HEK293 (cell line): ENCODE measurements at regions not wholly inside any gene's neighbourhood (a gene's known extent, or its start where the extent isn't known, plus 50 kb on each side); places are given as distances from the start of the nearest gene placed in this dataset.

ENCODE experiments used
- ZNF423 ChIP-seq: fragments of 450-650 bp; formaldehyde crosslinking; IDR thresholded peaks from 2 replicates; pipeline ENCODE4 v1.5.1; 2016; ENCODE audit warnings: missing biosample characterization, missing genetic modification characterization
- TF ChIP-seq, protein P1 (sequence below): fragments of 450-650 bp; formaldehyde crosslinking; IDR thresholded peaks from 2 replicates; pipeline ENCODE4 v1.5.1; 2016; ENCODE audit warnings: missing biosample characterization, missing genetic modification characterization

DNA sequence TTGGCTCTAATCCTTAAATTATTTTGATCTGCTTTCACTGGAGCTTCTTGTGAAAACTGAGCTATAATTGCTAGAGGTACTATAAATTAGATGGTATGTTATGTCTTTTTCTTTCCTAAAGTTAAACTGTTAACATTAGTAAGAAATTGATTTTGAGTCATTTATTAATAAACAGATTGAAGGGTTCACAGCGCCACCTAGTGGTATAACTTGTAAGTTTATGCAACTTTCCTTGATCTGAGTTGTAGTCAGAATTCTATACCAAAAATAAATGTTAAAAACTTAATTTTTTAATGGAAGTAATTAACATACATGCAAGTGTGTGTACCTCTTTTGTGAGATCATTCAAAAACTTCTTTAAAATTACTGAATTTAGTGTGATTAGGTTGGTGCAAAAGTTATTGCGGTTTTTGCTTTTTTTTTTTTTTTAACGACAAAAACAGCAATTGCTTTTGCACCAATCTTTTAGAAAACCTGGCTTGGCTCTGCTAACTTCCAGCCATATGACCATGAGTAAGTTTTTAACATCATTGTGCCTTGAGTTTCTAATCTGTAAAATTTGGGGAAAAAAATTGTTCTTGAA is 151.5 kb downstream of the CENPC start:
- TF ChIP-seq, protein P1, sequence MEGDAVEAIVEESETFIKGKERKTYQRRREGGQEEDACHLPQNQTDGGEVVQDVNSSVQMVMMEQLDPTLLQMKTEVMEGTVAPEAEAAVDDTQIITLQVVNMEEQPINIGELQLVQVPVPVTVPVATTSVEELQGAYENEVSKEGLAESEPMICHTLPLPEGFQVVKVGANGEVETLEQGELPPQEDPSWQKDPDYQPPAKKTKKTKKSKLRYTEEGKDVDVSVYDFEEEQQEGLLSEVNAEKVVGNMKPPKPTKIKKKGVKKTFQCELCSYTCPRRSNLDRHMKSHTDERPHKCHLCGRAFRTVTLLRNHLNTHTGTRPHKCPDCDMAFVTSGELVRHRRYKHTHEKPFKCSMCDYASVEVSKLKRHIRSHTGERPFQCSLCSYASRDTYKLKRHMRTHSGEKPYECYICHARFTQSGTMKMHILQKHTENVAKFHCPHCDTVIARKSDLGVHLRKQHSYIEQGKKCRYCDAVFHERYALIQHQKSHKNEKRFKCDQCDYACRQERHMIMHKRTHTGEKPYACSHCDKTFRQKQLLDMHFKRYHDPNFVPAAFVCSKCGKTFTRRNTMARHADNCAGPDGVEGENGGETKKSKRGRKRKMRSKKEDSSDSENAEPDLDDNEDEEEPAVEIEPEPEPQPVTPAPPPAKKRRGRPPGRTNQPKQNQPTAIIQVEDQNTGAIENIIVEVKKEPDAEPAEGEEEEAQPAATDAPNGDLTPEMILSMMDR (tag by site-specific recombination), result no peak
- TF ChIP-seq ZNF423 (tag by site-specific recombination), result no peak
